PC-9 (cell line): ENCODE measurements at regions not wholly inside any gene's neighbourhood (a gene's known extent, or its start where the extent isn't known, plus 50 kb on each side); places are given as distances from the start of the nearest gene placed in this dataset.

Experiments used
- BruUV-seq: library from RNA; stranded (reverse); fragments of 400-500 nt; replicated peaks from 2 replicates; lab custom pipeline; 2021; lab: Mats Ljungman, UMichigan
- CTCF ChIA-PET: fragments of 300-600 bp; sonication (Branson Sonifier 250); formaldehyde crosslinking; loops from one replicate; lab custom pipeline; 2022; ENCODE audit warnings: antibody characterized with exemption; lab: Charles Lee
- POLR2A ChIA-PET: fragments of 300-600 bp; sonication (Branson Sonifier 250); formaldehyde crosslinking; loops from one replicate; lab custom pipeline; 2022; ENCODE audit warnings: antibody characterized with exemption; ENCODE audit not compliant: unreplicated experiment; lab: Charles Lee
- DNase-seq, 2 experiments: peaks; one replicate each; pipeline versions ENCODE4 v3.0.0 to v3.0.0-alpha.2; 2015 to 2022; ENCODE audit warnings: mixed read lengths in 1 of 2
- H2AFZ ChIP-seq: fragments of 200-600 bp; sonication (generic); 2 replicates; pipeline ENCODE4 v1.8.1; 2017; ENCODE audit warnings: antibody characterized with exemption
- H3F3A ChIP-seq: fragments of 200-600 bp; sonication (generic); 2 replicates; pipeline ENCODE4 v1.8.1; 2017; ENCODE audit warnings: antibody characterized with exemption, mild to moderate bottlenecking, low read depth; ENCODE audit not compliant: insufficient read depth
- H3K27ac ChIP-seq: fragments of 200-600 bp; sonication (generic); 2 replicates; pipeline ENCODE4 v1.6.1; 2016; ENCODE audit warnings: mixed run types
- H3K27me3 ChIP-seq: fragments of 200-600 bp; sonication (generic); 2 replicates; pipeline ENCODE4 v1.6.1; 2016; ENCODE audit warnings: low read depth, mixed run types; ENCODE audit not compliant: insufficient read depth
- H3K36me3 ChIP-seq: fragments of 200-600 bp; sonication (generic); 2 replicates; pipeline ENCODE4 v1.6.1; 2016; ENCODE audit warnings: low read depth, mixed run types
- H3K4me1 ChIP-seq: fragments of 200-600 bp; sonication (generic); replicated peaks from 2 replicates; pipeline ENCODE4 v1.6.1; 2016; ENCODE audit warnings: mixed run types; ENCODE audit not compliant: insufficient read depth
- H3K4me2 ChIP-seq: fragments of 200-600 bp; sonication (generic); 2 replicates; pipeline ENCODE4 v1.6.1; 2017; ENCODE audit warnings: mixed run types
- H3K4me3 ChIP-seq: fragments of 200-600 bp; sonication (generic); 2 replicates; pipeline ENCODE4 v1.6.1; 2016; ENCODE audit warnings: mixed run types
- H3K79me2 ChIP-seq: fragments of 200-600 bp; sonication (generic); 2 replicates; pipeline ENCODE4 v1.6.1; 2017; ENCODE audit warnings: low read depth, mixed run types
- H3K9me2 ChIP-seq: fragments of 200-600 bp; sonication (generic); 2 replicates; pipeline ENCODE4 v1.8.1; 2017; ENCODE audit warnings: mild to moderate bottlenecking; ENCODE audit not compliant: insufficient read depth
- H3K9me3 ChIP-seq: fragments of 200-600 bp; sonication (generic); 2 replicates; pipeline ENCODE4 v1.8.1; 2016; ENCODE audit warnings: low read depth; ENCODE audit not compliant: insufficient read depth
- H4K20me1 ChIP-seq: fragments of 200-600 bp; sonication (generic); 2 replicates; pipeline ENCODE4 v1.8.1; 2017; ENCODE audit not compliant: insufficient read depth
- EZH2 ChIP-seq: fragments of 200-600 bp; sonication (generic); IDR thresholded peaks from 2 replicates; pipeline ENCODE4 v1.8.0; 2017; ENCODE audit warnings: antibody characterized with exemption, low read depth
- intact Hi-C: fragments of 100-400 bp; cut with micrococcal nuclease; formaldehyde crosslinking; loops from one replicate; pipeline ENCODE4 v1.10.0; 2022; ENCODE audit not compliant: unreplicated experiment
- TF ChIP-seq, protein P1 (sequence below): fragments of 200-600 bp; sonication (generic); conservative IDR thresholded peaks from 2 replicates; pipeline ENCODE4 v1.6.1; 2017; ENCODE audit warnings: mixed run types, antibody characterized with exemption, mild to moderate bottlenecking, moderate library complexity

DNA sequence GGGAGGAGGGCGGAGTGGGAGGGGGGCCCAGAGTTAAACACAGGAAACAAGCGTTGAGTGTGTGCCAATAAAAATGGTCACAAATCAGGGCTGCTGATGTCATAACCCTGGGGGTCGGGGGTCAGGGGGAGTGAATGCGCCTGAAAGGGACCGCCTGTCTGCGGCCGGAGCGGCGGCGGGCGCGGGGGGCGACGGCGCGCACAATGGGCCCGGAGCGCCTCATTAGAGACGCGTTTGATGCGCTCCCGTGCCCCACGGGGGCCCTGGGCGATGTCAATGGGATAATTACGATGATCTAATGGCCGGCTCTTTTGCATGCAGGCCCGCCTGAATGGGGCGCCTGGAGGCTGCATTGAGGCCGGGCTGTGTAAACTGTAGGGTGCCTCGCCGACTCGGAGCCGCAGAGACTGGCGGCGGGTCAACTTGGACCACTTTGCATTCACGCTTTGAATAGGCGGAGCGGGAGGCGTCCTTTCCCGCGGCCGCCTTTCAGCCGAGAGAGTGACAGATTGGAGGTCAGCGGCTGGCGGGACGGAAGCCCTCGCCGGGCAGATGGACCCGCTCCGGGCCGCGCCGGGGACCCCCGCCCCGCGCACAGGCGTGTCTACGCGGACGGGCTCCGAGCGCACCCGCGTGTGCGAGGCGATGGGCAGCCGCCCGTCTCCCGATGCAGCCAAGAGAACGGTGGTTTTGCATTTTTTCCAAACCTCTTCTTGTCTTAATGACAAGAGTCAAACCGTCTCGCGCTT, 296.1 kb downstream of the TFAP2C start:
- Histone ChIP-seq H3K4me2 (no peak overlapping the region), H3K36me3 (no peaks in the 10 kb centered on the region), H3F3A (no peaks in the 10 kb centered on the region), H3K9me3 (no peaks in the 10 kb centered on the region), H2AFZ (no peak overlapping the region), H4K20me1 (no peaks in the 10 kb centered on the region), H3K4me3 (no peak overlapping the region), H3K4me1 (no peaks in the 10 kb centered on the region), H3K9me2 (no peaks in the 10 kb centered on the region), H3K79me2 (no peaks in the 10 kb centered on the region), H3K27ac (no peak overlapping the region), H3K27me3 (peaks cover 3% of the 10 kb centered on the region; the same call in 1 of the 2 replicates)
- ChIA-PET CTCF (no interaction called here), POLR2A (no interaction called here)
- intact Hi-C loops, result no loop called here
- no TSS peak for BruUV-seq
- DNase-seq, result no peak
- TF ChIP-seq, protein P1, sequence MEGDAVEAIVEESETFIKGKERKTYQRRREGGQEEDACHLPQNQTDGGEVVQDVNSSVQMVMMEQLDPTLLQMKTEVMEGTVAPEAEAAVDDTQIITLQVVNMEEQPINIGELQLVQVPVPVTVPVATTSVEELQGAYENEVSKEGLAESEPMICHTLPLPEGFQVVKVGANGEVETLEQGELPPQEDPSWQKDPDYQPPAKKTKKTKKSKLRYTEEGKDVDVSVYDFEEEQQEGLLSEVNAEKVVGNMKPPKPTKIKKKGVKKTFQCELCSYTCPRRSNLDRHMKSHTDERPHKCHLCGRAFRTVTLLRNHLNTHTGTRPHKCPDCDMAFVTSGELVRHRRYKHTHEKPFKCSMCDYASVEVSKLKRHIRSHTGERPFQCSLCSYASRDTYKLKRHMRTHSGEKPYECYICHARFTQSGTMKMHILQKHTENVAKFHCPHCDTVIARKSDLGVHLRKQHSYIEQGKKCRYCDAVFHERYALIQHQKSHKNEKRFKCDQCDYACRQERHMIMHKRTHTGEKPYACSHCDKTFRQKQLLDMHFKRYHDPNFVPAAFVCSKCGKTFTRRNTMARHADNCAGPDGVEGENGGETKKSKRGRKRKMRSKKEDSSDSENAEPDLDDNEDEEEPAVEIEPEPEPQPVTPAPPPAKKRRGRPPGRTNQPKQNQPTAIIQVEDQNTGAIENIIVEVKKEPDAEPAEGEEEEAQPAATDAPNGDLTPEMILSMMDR, result no peak
- TF ChIP-seq EZH2, result no peak

DNA sequence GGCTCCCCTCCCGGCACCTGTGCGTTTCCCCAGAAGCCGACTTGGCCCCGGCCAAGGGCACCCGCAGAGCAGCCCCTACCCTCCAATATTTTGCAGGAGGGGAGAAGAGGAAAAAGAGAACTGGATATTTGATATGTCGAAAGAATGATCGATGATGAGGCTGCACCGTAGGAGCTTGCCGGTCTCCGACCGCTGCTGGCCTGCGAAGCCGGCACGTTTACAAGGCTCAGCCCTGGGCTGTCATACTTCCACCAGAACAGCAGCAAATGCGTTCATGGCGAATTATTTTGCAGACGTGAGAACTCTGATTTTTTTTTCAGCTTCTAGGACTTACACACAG, 296.7 kb downstream of the TFAP2C start:
- no peak for TF ChIP-seq EZH2
- TF ChIP-seq, protein P1, result no peak
- Histone ChIP-seq H3K27ac (no peak overlapping the region), H3K4me1 (no peaks in the 10 kb centered on the region), H2AFZ (no peak overlapping the region), H3K27me3 (peaks cover 3% of the 10 kb centered on the region; the same call in 1 of the 2 replicates), H3F3A (no peaks in the 10 kb centered on the region), H3K4me3 (no peak overlapping the region), H3K4me2 (no peak overlapping the region), H3K9me2 (no peaks in the 10 kb centered on the region), H3K79me2 (no peaks in the 10 kb centered on the region), H3K36me3 (no peaks in the 10 kb centered on the region), H4K20me1 (no peaks in the 10 kb centered on the region), H3K9me3 (no peaks in the 10 kb centered on the region)
- ChIA-PET CTCF (no interaction called here), POLR2A (no interaction called here)
- intact Hi-C loops, result no loop called here
- DNase-seq, result no peak
- no TSS peak for BruUV-seq

DNA sequence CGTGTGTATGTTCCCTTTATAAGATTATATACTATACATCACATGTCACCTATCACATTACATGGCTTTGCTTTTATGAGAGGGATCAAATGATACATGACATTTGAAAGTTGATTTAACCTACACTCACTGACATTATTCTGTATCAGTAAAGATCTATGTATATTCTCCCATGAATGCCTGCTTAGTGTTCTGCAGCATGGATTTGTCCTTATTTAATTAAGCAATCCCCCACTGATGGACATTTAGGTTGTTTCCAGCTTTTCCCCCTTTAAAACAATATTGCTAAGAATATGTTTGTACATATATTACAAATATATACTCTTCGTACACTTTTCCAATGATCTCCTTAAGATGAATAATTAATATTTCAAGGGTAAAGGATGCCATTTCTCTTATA, 297.4 kb downstream of the TFAP2C start:
- Histone ChIP-seq H3K9me2 (no peaks in the 10 kb centered on the region), H2AFZ (no peak overlapping the region), H3K27ac (no peak overlapping the region), H3K36me3 (no peaks in the 10 kb centered on the region), H3K79me2 (no peaks in the 10 kb centered on the region), H3K4me2 (no peak overlapping the region), H3K4me3 (no peak overlapping the region), H3K9me3 (no peaks in the 10 kb centered on the region), H3F3A (no peaks in the 10 kb centered on the region), H3K4me1 (no peaks in the 10 kb centered on the region), H4K20me1 (no peaks in the 10 kb centered on the region), H3K27me3 (peaks cover 3% of the 10 kb centered on the region; the same call in 1 of the 2 replicates)
- DNase-seq, result no peak
- ChIA-PET CTCF (no interaction called here), POLR2A (no interaction called here)
- no TSS peak for BruUV-seq
- no peak for TF ChIP-seq EZH2
- TF ChIP-seq, protein P1, result no peak
- intact Hi-C loops, result no loop called here
